Endodermal cell (in vitro differentiated cells): ENCODE measurements at regions not wholly inside any gene's neighbourhood (a gene's known extent, or its start where the extent isn't known, plus 50 kb on each side); places are given as distances from the start of the nearest gene placed in this dataset.

Source experiments
- DNase-seq: peaks from one replicate; pipeline ENCODE4 v3.0.0-alpha.2; 2017
- H3K27ac ChIP-seq: 2 replicates; pipeline ENCODE4 v1.5.1; 2013; ENCODE audit warnings: mild to moderate bottlenecking, low read depth, low read length, moderate library complexity
- H3K27me3 ChIP-seq: 2 replicates; pipeline ENCODE4 v1.6.1; 2013; ENCODE audit warnings: mild to moderate bottlenecking, low read length, moderate library complexity; ENCODE audit not compliant: insufficient read depth, control insufficient read depth, poor library complexity, severe bottlenecking
- H3K36me3 ChIP-seq: 2 replicates; pipeline ENCODE4 v1.7.0; 2013; ENCODE audit warnings: mild to moderate bottlenecking, low read length, moderate library complexity; ENCODE audit not compliant: control insufficient read depth, insufficient read depth
- H3K4me1 ChIP-seq: one replicate; pipeline ENCODE4 v1.7.0; 2013; ENCODE audit warnings: low read length; ENCODE audit not compliant: control insufficient read depth, insufficient read depth
- H3K4me3 ChIP-seq: 2 replicates; pipeline ENCODE4 v1.5.1; 2013; ENCODE audit warnings: mild to moderate bottlenecking, low read length, moderate library complexity
- H3K9ac ChIP-seq: 2 replicates; pipeline ENCODE4 v1.6.1; 2013; ENCODE audit warnings: mild to moderate bottlenecking, low read length, moderate library complexity; ENCODE audit not compliant: poor library complexity, severe bottlenecking; ENCODE audit errors: extremely low read depth
- H3K9me3 ChIP-seq: 2 replicates; pipeline ENCODE4 v1.6.1; 2013; ENCODE audit warnings: mild to moderate bottlenecking, low read length, moderate library complexity; ENCODE audit not compliant: control insufficient read depth
- H3K27ac Mint-ChIP-seq: 2 replicates; pipeline ENCODE4 v1.8.0; 2020; ENCODE audit warnings: mixed read lengths
- H3K27me3 Mint-ChIP-seq: 2 replicates; pipeline ENCODE4 v1.8.0; 2021; ENCODE audit warnings: mild to moderate bottlenecking, mixed read lengths; ENCODE audit not compliant: insufficient read depth
- H3K36me3 Mint-ChIP-seq: 2 replicates; pipeline ENCODE4 v1.8.0; 2020; ENCODE audit warnings: low read depth, mixed read lengths
- H3K4me1 Mint-ChIP-seq: 2 replicates; pipeline ENCODE4 v1.8.0; 2020; ENCODE audit warnings: mixed read lengths
- H3K4me3 Mint-ChIP-seq: 2 replicates; pipeline ENCODE4 v1.8.0; 2020; ENCODE audit warnings: mild to moderate bottlenecking, moderate library complexity, mixed read lengths
- H3K9me3 Mint-ChIP-seq: 2 replicates; pipeline ENCODE4 v1.8.0; 2020; ENCODE audit warnings: mild to moderate bottlenecking, mixed read lengths
- CTCF ChIP-seq: fragments of 200-600 bp; sonication (generic); conservative IDR thresholded peaks from 2 replicates; pipeline ENCODE4 v1.5.0; 2021; ENCODE audit warnings: antibody characterized with exemption, mild to moderate bottlenecking
- WGBS, 2 experiments: methylation state at CpG; one replicate each; pipeline versions ENCODE4 v1.1.5 to v1.1.7; 2013; ENCODE audit warnings: missing lambda C conversion rate in 2 of 2, mixed read lengths in 1 of 2; ENCODE audit not compliant: insufficient coverage in 1 of 2, insufficient read length in 1 of 2; 5-methylcytosine and 5-hydroxymethylcytosine counted together

DNA sequence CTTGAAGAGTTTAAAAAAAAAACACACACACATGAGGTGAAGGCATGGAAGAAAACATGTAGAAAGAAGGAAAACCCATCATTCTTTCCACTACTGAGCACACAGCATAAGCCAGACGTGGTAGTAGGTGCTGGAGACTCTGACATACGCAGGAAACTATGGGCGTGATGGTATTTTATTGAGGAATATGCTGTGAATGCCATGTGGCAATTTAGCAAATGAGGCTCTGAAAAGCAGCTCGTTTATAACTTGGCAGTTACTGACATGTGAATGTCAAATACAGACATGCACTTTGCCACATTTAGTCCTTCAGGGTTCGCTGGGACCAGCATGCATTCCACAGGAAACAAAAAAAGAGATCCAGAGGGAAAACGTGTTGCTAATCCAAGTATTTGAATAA, 74.3 kb upstream of the IFNAR2 start:
- H3K27ac ChIP-seq, result no peak overlapping the region
- no peak for TF ChIP-seq CTCF
- no peaks in the 10 kb centered on the region for H3K9me3 ChIP-seq
- H3K27me3 ChIP-seq, result no peaks in the 10 kb centered on the region
- Mint-ChIP-seq H3K4me3 (no peak overlapping the region), H3K27me3 (peaks cover 30% of the 10 kb centered on the region), H3K27ac (no peak overlapping the region), H3K4me1 (no peaks in the 10 kb centered on the region), H3K9me3 (no peaks in the 10 kb centered on the region), H3K36me3 (no peaks in the 10 kb centered on the region)
- DNase-seq, result no peak
- 71 to 81% methylated on average over 5 to 6 of the region's 6 CpGs for WGBS, 2 experiments
- no peak overlapping the region for H3K4me3 ChIP-seq
- H3K4me1 ChIP-seq, result no peaks in the 10 kb centered on the region
- no peak overlapping the region for H3K9ac ChIP-seq
- no peaks in the 10 kb centered on the region for H3K36me3 ChIP-seq

DNA sequence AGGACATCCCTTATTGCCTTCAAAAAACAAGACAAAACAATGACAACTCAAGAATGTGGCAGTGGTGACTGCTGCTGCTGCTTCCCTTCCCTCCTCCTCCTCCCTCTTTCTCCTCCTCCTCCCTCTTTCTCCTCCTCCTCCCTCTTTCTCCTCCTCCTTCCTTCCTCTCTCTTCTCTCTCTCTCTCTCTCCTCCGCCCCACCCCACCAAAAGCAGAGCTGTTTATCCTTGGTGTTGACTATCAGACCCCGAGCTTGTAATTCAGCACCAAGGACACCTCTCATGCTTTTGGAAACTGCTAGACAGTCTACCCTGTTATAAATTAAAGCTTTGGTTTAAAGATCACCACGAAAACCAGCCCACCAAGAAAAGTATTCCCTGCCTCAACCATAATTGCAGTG, 72.4 kb upstream of the IFNAR2 start:
- H3K9ac ChIP-seq, result no peak overlapping the region
- TF ChIP-seq CTCF, result no peak
- Mint-ChIP-seq H3K36me3 (no peaks in the 10 kb centered on the region), H3K4me3 (no peak overlapping the region), H3K27me3 (peaks cover 22% of the 10 kb centered on the region), H3K9me3 (no peaks in the 10 kb centered on the region), H3K4me1 (no peaks in the 10 kb centered on the region), H3K27ac (no peak overlapping the region)
- no peak overlapping the region for H3K27ac ChIP-seq
- no peaks in the 10 kb centered on the region for H3K4me1 ChIP-seq
- WGBS, 2 experiments, result 26% methylated on average over 2 of the region's 3 CpGs; no CpG with 5 or more reads in 1 of the 2 experiments
- no peaks in the 10 kb centered on the region for H3K27me3 ChIP-seq
- peak; percentile 57 for DNase-seq
- H3K4me3 ChIP-seq, result no peak overlapping the region
- H3K36me3 ChIP-seq, result no peaks in the 10 kb centered on the region
- H3K9me3 ChIP-seq, result no peaks in the 10 kb centered on the region

DNA sequence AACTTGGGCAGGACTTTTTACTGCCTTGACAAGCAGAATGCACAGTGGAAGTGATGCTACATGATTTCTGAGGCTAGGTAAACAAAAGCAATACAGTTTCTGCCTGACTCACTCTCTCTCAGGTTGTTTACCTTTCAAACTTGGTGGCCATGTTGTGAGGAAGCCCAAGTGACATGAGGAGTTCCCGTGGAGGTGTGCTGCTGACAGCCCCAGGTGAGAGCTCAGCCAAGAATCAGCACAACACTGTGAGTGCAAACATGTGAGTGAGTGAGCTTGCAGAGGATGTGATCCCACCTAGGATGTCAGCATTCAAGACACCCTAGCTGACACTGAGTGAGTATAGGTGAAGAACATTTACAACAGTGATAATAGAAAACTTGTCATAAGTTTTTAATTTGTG, 71.1 kb upstream of the IFNAR2 start:
- no peaks in the 10 kb centered on the region for H3K36me3 ChIP-seq
- H3K27me3 Mint-ChIP-seq, result peaks cover 20% of the 10 kb centered on the region
- H3K27ac ChIP-seq, result no peak overlapping the region
- 86 to 100% methylated on average over 1 of the region's 1 CpG for WGBS, 2 experiments
- no peak overlapping the region for H3K9ac ChIP-seq
- H3K4me3 Mint-ChIP-seq, result no peak overlapping the region
- H3K4me1 ChIP-seq, result no peaks in the 10 kb centered on the region
- no peaks in the 10 kb centered on the region for H3K9me3 Mint-ChIP-seq
- H3K27ac Mint-ChIP-seq, result no peak overlapping the region
- H3K4me3 ChIP-seq, result no peak overlapping the region
- no peaks in the 10 kb centered on the region for H3K4me1 Mint-ChIP-seq
- H3K9me3 ChIP-seq, result no peaks in the 10 kb centered on the region
- no peak for TF ChIP-seq CTCF
- no peaks in the 10 kb centered on the region for H3K27me3 ChIP-seq
- no peaks in the 10 kb centered on the region for H3K36me3 Mint-ChIP-seq
- DNase-seq, result no peak
